ENCODE measurements at regions not wholly inside any gene's neighbourhood (a gene's known extent, or its start where the extent isn't known, plus 50 kb on each side); places are given as distances from the start of the nearest gene placed in this dataset.

DNA sequence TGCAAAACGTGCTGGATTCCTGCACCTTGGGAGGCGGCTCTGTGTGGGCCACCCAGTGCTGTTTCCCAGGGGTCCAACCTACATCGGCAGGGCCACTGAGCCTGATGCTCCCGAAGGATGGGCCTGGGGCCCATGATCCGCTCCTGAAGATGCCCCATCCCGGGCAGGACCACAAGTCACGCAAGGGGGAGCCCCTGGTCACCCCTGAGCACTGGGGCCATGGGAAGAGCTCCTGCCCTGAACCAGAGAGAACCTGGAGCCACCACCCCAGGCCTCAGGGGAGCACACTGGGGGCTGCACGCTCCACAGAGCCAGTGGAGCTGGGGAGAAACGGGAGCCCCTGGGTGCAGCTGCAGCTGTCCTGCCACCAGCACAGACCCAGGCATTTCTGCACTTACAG, 124.6 kb upstream of the SFSWAP start:
- no peak overlapping the region for H3K4me2 ChIP-seq
- no peaks in the 10 kb centered on the region for H3K36me3 ChIP-seq (replicated peaks; ENCODE audit: insufficient read depth, low read depth)
- H3K9me3 ChIP-seq (ENCODE audit: low read depth): no peaks in the 10 kb centered on the region
- no peaks in the 10 kb centered on the region for H3K9me2 ChIP-seq (replicated peaks; ENCODE audit: insufficient read depth)
- no peak overlapping the region for H3K4me3 ChIP-seq
- H3K27ac ChIP-seq: no peak overlapping the region
- TF ChIP-seq EZH2phosphoT487 (IDR thresholded peaks at IDR 0.05; ENCODE audit: low read depth, severe bottlenecking, unreplicated experiment) (no peak), EZH2 (IDR thresholded peaks at IDR 0.05; ENCODE audit: borderline replicate concordance) (no peak)
- TF ChIP-seq, protein P1, sequence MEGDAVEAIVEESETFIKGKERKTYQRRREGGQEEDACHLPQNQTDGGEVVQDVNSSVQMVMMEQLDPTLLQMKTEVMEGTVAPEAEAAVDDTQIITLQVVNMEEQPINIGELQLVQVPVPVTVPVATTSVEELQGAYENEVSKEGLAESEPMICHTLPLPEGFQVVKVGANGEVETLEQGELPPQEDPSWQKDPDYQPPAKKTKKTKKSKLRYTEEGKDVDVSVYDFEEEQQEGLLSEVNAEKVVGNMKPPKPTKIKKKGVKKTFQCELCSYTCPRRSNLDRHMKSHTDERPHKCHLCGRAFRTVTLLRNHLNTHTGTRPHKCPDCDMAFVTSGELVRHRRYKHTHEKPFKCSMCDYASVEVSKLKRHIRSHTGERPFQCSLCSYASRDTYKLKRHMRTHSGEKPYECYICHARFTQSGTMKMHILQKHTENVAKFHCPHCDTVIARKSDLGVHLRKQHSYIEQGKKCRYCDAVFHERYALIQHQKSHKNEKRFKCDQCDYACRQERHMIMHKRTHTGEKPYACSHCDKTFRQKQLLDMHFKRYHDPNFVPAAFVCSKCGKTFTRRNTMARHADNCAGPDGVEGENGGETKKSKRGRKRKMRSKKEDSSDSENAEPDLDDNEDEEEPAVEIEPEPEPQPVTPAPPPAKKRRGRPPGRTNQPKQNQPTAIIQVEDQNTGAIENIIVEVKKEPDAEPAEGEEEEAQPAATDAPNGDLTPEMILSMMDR (IDR thresholded peaks at IDR 0.05; ENCODE audit: poor library complexity): no peak
- H4K20me1 ChIP-seq (ENCODE audit: insufficient read depth, poor library complexity, severe bottlenecking): no peaks in the 10 kb centered on the region
- no peaks in the 10 kb centered on the region for H3K79me2 ChIP-seq
- WGBS (ENCODE audit: low lambda C conversion rate, missing lambda C conversion rate): 85% methylated on average over 9 of the region's 9 CpGs
- H2AFZ ChIP-seq: no peak overlapping the region
- no peak for DNase-seq (ENCODE audit: low spot score)
- H3K27me3 ChIP-seq: no peaks in the 10 kb centered on the region
- H3K4me1 ChIP-seq (ENCODE audit: insufficient read depth): no peaks in the 10 kb centered on the region

GRCh38 chr12:131586761-131587160, 124.1 kb upstream of the SFSWAP start:
- no peak overlapping the region for H3K4me2 ChIP-seq
- DNase-seq (ENCODE audit: low spot score): no peak
- H3K4me3 ChIP-seq: no peak overlapping the region
- H2AFZ ChIP-seq: no peak overlapping the region
- WGBS (ENCODE audit: low lambda C conversion rate, missing lambda C conversion rate): 51% methylated on average over 3 of the region's 3 CpGs
- no peaks in the 10 kb centered on the region for H3K36me3 ChIP-seq (replicated peaks; ENCODE audit: insufficient read depth, low read depth)
- no peaks in the 10 kb centered on the region for H3K79me2 ChIP-seq
- TF ChIP-seq EZH2phosphoT487 (IDR thresholded peaks at IDR 0.05; ENCODE audit: low read depth, severe bottlenecking, unreplicated experiment): no peak
- no peak for TF ChIP-seq EZH2 (IDR thresholded peaks at IDR 0.05; ENCODE audit: borderline replicate concordance)
- TF ChIP-seq, protein P1 (IDR thresholded peaks at IDR 0.05; ENCODE audit: poor library complexity): no peak
- no peaks in the 10 kb centered on the region for H4K20me1 ChIP-seq (ENCODE audit: insufficient read depth, poor library complexity, severe bottlenecking)
- H3K27me3 ChIP-seq: no peaks in the 10 kb centered on the region
- H3K9me3 ChIP-seq (ENCODE audit: low read depth): no peaks in the 10 kb centered on the region
- no peaks in the 10 kb centered on the region for H3K4me1 ChIP-seq (ENCODE audit: insufficient read depth)
- no peak overlapping the region for H3K27ac ChIP-seq
- no peaks in the 10 kb centered on the region for H3K9me2 ChIP-seq (replicated peaks; ENCODE audit: insufficient read depth)

GRCh38 chr12:131587565-131587964, 123.3 kb upstream of the SFSWAP start:
- H3K27ac ChIP-seq: no peak overlapping the region
- H3K4me1 ChIP-seq (ENCODE audit: insufficient read depth): no peaks in the 10 kb centered on the region
- DNase-seq (ENCODE audit: low spot score): no peak
- no peak overlapping the region for H3K4me2 ChIP-seq
- H3K9me2 ChIP-seq (replicated peaks; ENCODE audit: insufficient read depth): no peaks in the 10 kb centered on the region
- H3K79me2 ChIP-seq: no peaks in the 10 kb centered on the region
- no peaks in the 10 kb centered on the region for H4K20me1 ChIP-seq (ENCODE audit: insufficient read depth, poor library complexity, severe bottlenecking)
- WGBS (ENCODE audit: low lambda C conversion rate, missing lambda C conversion rate): 85% methylated on average over 11 of the region's 11 CpGs
- H3K9me3 ChIP-seq (ENCODE audit: low read depth): no peaks in the 10 kb centered on the region
- TF ChIP-seq EZH2phosphoT487 (IDR thresholded peaks at IDR 0.05; ENCODE audit: low read depth, severe bottlenecking, unreplicated experiment) (no peak), EZH2 (IDR thresholded peaks at IDR 0.05; ENCODE audit: borderline replicate concordance) (no peak)
- TF ChIP-seq, protein P1 (IDR thresholded peaks at IDR 0.05; ENCODE audit: poor library complexity): no peak
- H3K36me3 ChIP-seq (replicated peaks; ENCODE audit: insufficient read depth, low read depth): no peaks in the 10 kb centered on the region
- H2AFZ ChIP-seq: no peak overlapping the region
- H3K4me3 ChIP-seq: no peak overlapping the region
- no peaks in the 10 kb centered on the region for H3K27me3 ChIP-seq
